ENCODE measurements at regions not wholly inside any gene's neighbourhood (a gene's known extent, or its start where the extent isn't known, plus 50 kb on each side); places are given as distances from the start of the nearest gene placed in this dataset.

- TF ChIP-seq EZH2phosphoT487 (IDR thresholded peaks at IDR 0.05; ENCODE audit: borderline replicate concordance) (no peak), CTCF (conservative IDR thresholded peaks at IDR 0.05; ENCODE audit: low read length) (no peak)
Measured at GRCh38 chr13:61965756-61966155, 550.1 kb upstream of the PCDH20 start.

GRCh38 chr13:61960981-61961380 lies 545.3 kb upstream of the PCDH20 start:
- Histone ChIP-seq H3K9me2 (replicated peaks; ENCODE audit: low read depth, low read length) (no peaks in the 10 kb centered on the region), H3F3A (ENCODE audit: low read depth) (no peaks in the 10 kb centered on the region), H2AFZ (ENCODE audit: low read length) (no peak overlapping the region), H3K36me3 (ENCODE audit: insufficient read depth, low read length) (no peaks in the 10 kb centered on the region), H3K4me1 (ENCODE audit: insufficient read depth, low read length, poor library complexity, severe bottlenecking) (no peaks in the 10 kb centered on the region), H3K27me3 (ENCODE audit: insufficient read depth, low read length, poor library complexity, severe bottlenecking) (no peaks in the 10 kb centered on the region), H3K4me3 (ENCODE audit: low read length, poor library complexity, severe bottlenecking) (no peak overlapping the region), H3K4me2 (ENCODE audit: low read depth, low read length, poor library complexity, severe bottlenecking) (no peak overlapping the region), H3K9me3 (ENCODE audit: insufficient read depth, low read depth, low read length) (no peaks in the 10 kb centered on the region), H4K20me1 (ENCODE audit: insufficient read depth, low read length, poor library complexity, severe bottlenecking) (no peaks in the 10 kb centered on the region), H3K79me2 (ENCODE audit: insufficient read depth, low read length) (no peaks in the 10 kb centered on the region), H3K9ac (ENCODE audit: low read depth, low read length, poor library complexity, severe bottlenecking) (no peak overlapping the region)
- no peak for TF ChIP-seq EZH2phosphoT487 (IDR thresholded peaks at IDR 0.05; ENCODE audit: borderline replicate concordance)
- TF ChIP-seq CTCF (conservative IDR thresholded peaks at IDR 0.05; ENCODE audit: low read length), result no peak

More at GRCh38 chr13:61965756-61966155, 550.1 kb upstream of the PCDH20 start:
- no peaks in the 10 kb centered on the region for H3K9me2 ChIP-seq (replicated peaks; ENCODE audit: low read depth, low read length)
- H3K4me1 ChIP-seq (ENCODE audit: insufficient read depth, low read length, poor library complexity, severe bottlenecking), result no peaks in the 10 kb centered on the region
- no peaks in the 10 kb centered on the region for H3F3A ChIP-seq (ENCODE audit: low read depth)
- no peak overlapping the region for H2AFZ ChIP-seq (ENCODE audit: low read length)
- no peaks in the 10 kb centered on the region for H4K20me1 ChIP-seq (ENCODE audit: insufficient read depth, low read length, poor library complexity, severe bottlenecking)
- no peaks in the 10 kb centered on the region for H3K79me2 ChIP-seq (ENCODE audit: insufficient read depth, low read length)
- no peaks in the 10 kb centered on the region for H3K27me3 ChIP-seq (ENCODE audit: insufficient read depth, low read length, poor library complexity, severe bottlenecking)
- H3K9me3 ChIP-seq (ENCODE audit: insufficient read depth, low read depth, low read length), result no peaks in the 10 kb centered on the region
- H3K4me2 ChIP-seq (ENCODE audit: low read depth, low read length, poor library complexity, severe bottlenecking), result no peak overlapping the region
- H3K4me3 ChIP-seq (ENCODE audit: low read length, poor library complexity, severe bottlenecking), result no peak overlapping the region
- no peaks in the 10 kb centered on the region for H3K36me3 ChIP-seq (ENCODE audit: insufficient read depth, low read length)
- H3K9ac ChIP-seq (ENCODE audit: low read depth, low read length, poor library complexity, severe bottlenecking), result no peak overlapping the region

- peaks cover 5% of the 10 kb centered on the region for H3K4me1 ChIP-seq (ENCODE audit: insufficient read depth, low read length, poor library complexity, severe bottlenecking)
- H2AFZ ChIP-seq (ENCODE audit: low read length), result no peak overlapping the region; the same call in 1 of the 2 replicates
- no peaks in the 10 kb centered on the region for H4K20me1 ChIP-seq (ENCODE audit: insufficient read depth, low read length, poor library complexity, severe bottlenecking)
- no peaks in the 10 kb centered on the region for H3K9me3 ChIP-seq (ENCODE audit: insufficient read depth, low read depth, low read length)
- H3K36me3 ChIP-seq (ENCODE audit: insufficient read depth, low read length), result no peaks in the 10 kb centered on the region
- H3K79me2 ChIP-seq (ENCODE audit: insufficient read depth, low read length), result no peaks in the 10 kb centered on the region
- H3K9me2 ChIP-seq (replicated peaks; ENCODE audit: low read depth, low read length), result no peaks in the 10 kb centered on the region
- H3F3A ChIP-seq (ENCODE audit: low read depth), result no peaks in the 10 kb centered on the region
- no peaks in the 10 kb centered on the region for H3K27me3 ChIP-seq (ENCODE audit: insufficient read depth, low read length, poor library complexity, severe bottlenecking)
- no peak overlapping the region for H3K9ac ChIP-seq (ENCODE audit: low read depth, low read length, poor library complexity, severe bottlenecking)
- H3K4me2 ChIP-seq (ENCODE audit: low read depth, low read length, poor library complexity, severe bottlenecking), result no peak overlapping the region
- H3K4me3 ChIP-seq (ENCODE audit: low read length, poor library complexity, severe bottlenecking), result no peak overlapping the region
- TF ChIP-seq EZH2phosphoT487 (IDR thresholded peaks at IDR 0.05; ENCODE audit: borderline replicate concordance), result no peak
- TF ChIP-seq CTCF (conservative IDR thresholded peaks at IDR 0.05; ENCODE audit: low read length), result peak; percentile 72
Measured at GRCh38 chr13:61954092-61954491, 538.4 kb upstream of the PCDH20 start.

Data from Loucy (cell line).